Vagina (tissue), 2 donors: ENCODE measurements at regions not wholly inside any gene's neighbourhood (a gene's known extent, or its start where the extent isn't known, plus 50 kb on each side); places are given as distances from the start of the nearest gene placed in this dataset.
"Not testable (repeated sequence)": the region's sequence is repeated elsewhere in the genome, so short reads cannot be mapped to it uniquely, and the experiment has no call there.

Experiments
- DNase-seq, 2 donors: peaks; one replicate each; pipeline ENCODE4 v3.0.0-alpha.2; 2017; ENCODE audit errors: extremely low spot score in 2 of 2
- H3K27ac ChIP-seq: fragments of 200-600 bp; sonication (generic); one replicate; pipeline ENCODE4 v1.5.1; 2019
- H3K27me3 ChIP-seq: fragments of 200-600 bp; sonication (generic); one replicate; pipeline ENCODE4 v1.5.1; 2019
- H3K36me3 ChIP-seq, 2 donors: fragments of 200-600 bp; sonication (generic); one replicate each; pipeline ENCODE4 v1.5.1; 2017 to 2019
- H3K4me1 ChIP-seq: fragments of 200-600 bp; sonication (generic); one replicate; pipeline ENCODE4 v1.5.1; 2019
- H3K4me3 ChIP-seq, 2 donors: fragments of 200-600 bp; sonication (generic); 1 replicate in 1 of 2; 2 replicates in 1 of 2; pipeline ENCODE4 v1.5.1; 2016 to 2019
- H3K9me3 ChIP-seq: fragments of 200-600 bp; sonication (generic); one replicate; pipeline ENCODE4 v1.5.1; 2019
- CTCF ChIP-seq, 3 experiments: fragments of 450-650 bp in 2 of 3; fragments of 200-600 bp in 1 of 3; sonication (generic) in 1 of 3; IDR thresholded peaks; one replicate each; pipeline ENCODE4 v1.5.1; 2017 to 2019; ENCODE audit warnings: antibody characterized with exemption in 3 of 3, mild to moderate bottlenecking in 2 of 3, moderate library complexity in 2 of 3
- POLR2A ChIP-seq, 2 donors: fragments of 450-650 bp; IDR thresholded peaks; one replicate each; pipeline ENCODE4 v1.6.1; 2017; ENCODE audit warnings: antibody characterized with exemption in 2 of 2, mild to moderate bottlenecking in 2 of 2, moderate library complexity in 2 of 2
- POLR2AphosphoS5 ChIP-seq, 2 donors: sonication (generic); formaldehyde crosslinking; IDR thresholded peaks; one replicate each; pipeline ENCODE4 v1.9.0; 2017; ENCODE audit warnings: antibody characterized with exemption in 2 of 2, mild to moderate bottlenecking in 2 of 2, low read depth in 1 of 2; ENCODE audit not compliant: insufficient read depth in 1 of 2
- intact Hi-C: fragments of 100-400 bp; cut with DNase I; formaldehyde crosslinking; loops from one replicate; pipeline ENCODE4 v1.15.1; 2023

- Histone ChIP-seq H3K27ac (no peak overlapping the region), H3K4me1 (no peaks in the 10 kb centered on the region), H3K36me3 (no peaks in the 10 kb centered on the region), H3K4me3 (no peak overlapping the region), H3K9me3 (no peaks in the 10 kb centered on the region), H3K27me3 (no peaks in the 10 kb centered on the region)
- intact Hi-C loops = no loop called here
- DNase-seq = no peak
- no peak for TF ChIP-seq POLR2AphosphoS5 (IDR thresholded peaks at IDR 0.05; ENCODE audit: insufficient read depth in 1 of 2, low read depth in 1 of 2)
- TF ChIP-seq POLR2A (IDR thresholded peaks at IDR 0.05) = no peak
- TF ChIP-seq CTCF (IDR thresholded peaks at IDR 0.05) = no peak
Observed at GRCh38 chr3:55146216-55146615, 218.4 kb upstream of the LRTM1 start.

GRCh38 chr3:55144015-55144673 lies 216.3 kb upstream of the LRTM1 start:
- no peaks in the 10 kb centered on the region for H3K27me3 ChIP-seq
- no peak overlapping the region for H3K27ac ChIP-seq
- DNase-seq = no peak
- H3K36me3 ChIP-seq = no peaks in the 10 kb centered on the region
- no peak for TF ChIP-seq CTCF (IDR thresholded peaks at IDR 0.05)
- no peak for TF ChIP-seq POLR2AphosphoS5 (IDR thresholded peaks at IDR 0.05; ENCODE audit: insufficient read depth in 1 of 2, low read depth in 1 of 2)
- no peak for TF ChIP-seq POLR2A (IDR thresholded peaks at IDR 0.05)
- intact Hi-C loops = no loop called here
- H3K4me1 ChIP-seq = no peaks in the 10 kb centered on the region
- no peaks in the 10 kb centered on the region for H3K9me3 ChIP-seq
- no peak overlapping the region for H3K4me3 ChIP-seq

GRCh38 chr3:55143336-55143735 lies 215.5 kb upstream of the LRTM1 start:
- DNase-seq = no peak
- H3K36me3 ChIP-seq = no peaks in the 10 kb centered on the region
- no peaks in the 10 kb centered on the region for H3K27me3 ChIP-seq
- H3K4me1 ChIP-seq = no peaks in the 10 kb centered on the region
- H3K9me3 ChIP-seq = no peaks in the 10 kb centered on the region
- no peak for TF ChIP-seq POLR2AphosphoS5 (IDR thresholded peaks at IDR 0.05; ENCODE audit: insufficient read depth in 1 of 2, low read depth in 1 of 2)
- no peak overlapping the region for H3K4me3 ChIP-seq
- H3K27ac ChIP-seq = no peak overlapping the region
- intact Hi-C loops = no loop called here

- H3K9me3 ChIP-seq, H3K4me3 ChIP-seq, H3K27ac ChIP-seq, H3K36me3 ChIP-seq, H3K4me1 ChIP-seq, intact Hi-C loops, H3K27me3 ChIP-seq, DNase-seq: not testable (repeated sequence)
Observed at GRCh38 chr3:55136291-55136690, 208.4 kb upstream of the LRTM1 start.

- H3K4me3 ChIP-seq = no peak overlapping the region
- intact Hi-C loops = no loop called here
- H3K27me3 ChIP-seq = no peaks in the 10 kb centered on the region
- no peak for DNase-seq
- no peak overlapping the region for H3K27ac ChIP-seq
- TF ChIP-seq POLR2AphosphoS5 (IDR thresholded peaks at IDR 0.05; ENCODE audit: insufficient read depth in 1 of 2, low read depth in 1 of 2) (no peak), CTCF (IDR thresholded peaks at IDR 0.05) (no peak), POLR2A (IDR thresholded peaks at IDR 0.05) (no peak)
- no peaks in the 10 kb centered on the region for H3K9me3 ChIP-seq
- H3K36me3 ChIP-seq = no peaks in the 10 kb centered on the region
- H3K4me1 ChIP-seq = no peaks in the 10 kb centered on the region
Observed at GRCh38 chr3:55128225-55128823, 200.5 kb upstream of the LRTM1 start.

GRCh38 chr3:55127565-55127964 lies 199.7 kb upstream of the LRTM1 start:
- Histone ChIP-seq H3K27me3 (no peaks in the 10 kb centered on the region), H3K27ac (no peak overlapping the region), H3K4me3 (no peak overlapping the region), H3K9me3 (no peaks in the 10 kb centered on the region), H3K4me1 (no peaks in the 10 kb centered on the region), H3K36me3 (no peaks in the 10 kb centered on the region)
- intact Hi-C loops = no loop called here
- TF ChIP-seq POLR2AphosphoS5 (IDR thresholded peaks at IDR 0.05; ENCODE audit: insufficient read depth in 1 of 2, low read depth in 1 of 2) (no peak), CTCF (IDR thresholded peaks at IDR 0.05) (no peak), POLR2A (IDR thresholded peaks at IDR 0.05) (no peak)
- DNase-seq = no peak
